SH-SY5Y (cell line): ENCODE measurements at regions not wholly inside any gene's neighbourhood (a gene's known extent, or its start where the extent isn't known, plus 50 kb on each side); places are given as distances from the start of the nearest gene placed in this dataset.

Source experiments
- GATA2 ChIP-seq: IDR thresholded peaks from 2 replicates; pipeline ENCODE4 v1.6.1; 2011; ENCODE audit warnings: mild to moderate bottlenecking, low read depth, low read length
- GATA3 ChIP-seq: IDR thresholded peaks from 2 replicates; pipeline ENCODE4 v1.6.1; 2011; ENCODE audit warnings: low read depth, mild to moderate bottlenecking, low read length, moderate library complexity

DNA sequence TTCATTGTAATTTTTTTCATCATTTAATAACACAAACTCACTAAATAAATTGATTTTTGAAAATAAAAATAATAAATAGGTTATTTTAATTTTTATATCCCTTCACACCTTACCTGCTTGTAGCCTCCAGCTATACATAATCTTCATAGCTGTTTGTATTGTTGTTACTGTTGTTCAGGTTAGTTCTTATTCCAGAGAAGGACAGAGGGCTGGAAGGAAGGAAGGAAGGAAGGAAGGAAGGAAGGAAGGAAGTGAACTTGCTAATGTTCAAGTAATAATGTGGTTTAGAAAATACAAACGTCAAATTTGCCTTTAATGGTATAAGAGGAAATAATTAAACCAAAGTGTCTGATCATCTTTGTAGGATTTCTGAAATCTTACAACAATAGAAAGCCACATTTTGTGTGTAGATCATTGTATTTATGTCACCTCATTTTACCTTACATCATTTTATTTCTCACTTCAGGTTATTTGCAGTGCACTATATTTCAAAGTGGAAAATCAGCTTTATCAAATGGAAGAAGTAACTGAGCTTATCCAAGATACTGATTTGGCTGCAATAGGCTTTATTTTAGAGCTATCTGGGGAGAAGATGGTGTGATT lies 660.0 kb upstream of the CCDC54 start:
- TF ChIP-seq GATA2 (no peak), GATA3 (no peak)
